K562 (cell line): ENCODE measurements at regions not wholly inside any gene's neighbourhood (a gene's known extent, or its start where the extent isn't known, plus 50 kb on each side); places are given as distances from the start of the nearest gene placed in this dataset.

Experiments
- ARNT ChIP-seq, 2 experiments: fragments of 450-650 bp; IDR thresholded peaks; 2 replicates each; pipeline ENCODE4 v1.6.1; 2016; ENCODE audit warnings: mild to moderate bottlenecking in 1 of 2
- ATF2 ChIP-seq: sonication (generic); formaldehyde crosslinking; IDR thresholded peaks from 2 replicates; pipeline ENCODE4 v1.8.1; 2022; ENCODE audit warnings: missing genetic modification reagents
- BRF1 ChIP-seq: IDR thresholded peaks from 3 replicates; pipeline ENCODE4 v1.6.1; 2011; ENCODE audit warnings: borderline replicate concordance, mild to moderate bottlenecking; ENCODE audit not compliant: insufficient read length; ENCODE audit errors: extremely low read depth
- CXXC5 ChIP-seq: fragments of 250-450 bp; sonication (Bioruptor Pico); IDR thresholded peaks from 2 replicates; pipeline ENCODE4 v1.8.0; 2022; ENCODE audit warnings: inconsistent platforms, mild to moderate bottlenecking, moderate library complexity
- ETS1 ChIP-seq: conservative IDR thresholded peaks from 2 replicates; pipeline ENCODE4 v1.6.1; 2011; ENCODE audit warnings: low read depth, mild to moderate bottlenecking, low read length; ENCODE audit not compliant: control insufficient read depth
- ZBTB12 ChIP-seq: fragments of 250-450 bp; sonication (Bioruptor Pico); IDR thresholded peaks from 2 replicates; pipeline ENCODE4 v1.4.0; 2020
- ZEB2 ChIP-seq: fragments of 450-650 bp; IDR thresholded peaks from 2 replicates; pipeline ENCODE4 v1.6.1; 2016
- ZFX ChIP-seq: sonication (generic); formaldehyde crosslinking; IDR thresholded peaks from 2 replicates; pipeline ENCODE4 v1.8.0; 2022; ENCODE audit warnings: mild to moderate bottlenecking, missing genetic modification reagents, moderate library complexity
- TF ChIP-seq, protein P1 (sequence below), 3 experiments: IDR thresholded peaks in 2 of 3; conservative IDR thresholded peaks in 1 of 3; 2 replicates each; pipeline ENCODE4 v1.5.1; 2011 to 2012; ENCODE audit warnings: low read length in 3 of 3, mild to moderate bottlenecking in 3 of 3, control low read depth in 2 of 3, improper control_type of control experiment in 1 of 3, inconsistent platforms in 1 of 3, low read depth in 1 of 3, mixed read lengths in 1 of 3, moderate library complexity in 1 of 3; ENCODE audit not compliant: insufficient read depth in 2 of 3

DNA sequence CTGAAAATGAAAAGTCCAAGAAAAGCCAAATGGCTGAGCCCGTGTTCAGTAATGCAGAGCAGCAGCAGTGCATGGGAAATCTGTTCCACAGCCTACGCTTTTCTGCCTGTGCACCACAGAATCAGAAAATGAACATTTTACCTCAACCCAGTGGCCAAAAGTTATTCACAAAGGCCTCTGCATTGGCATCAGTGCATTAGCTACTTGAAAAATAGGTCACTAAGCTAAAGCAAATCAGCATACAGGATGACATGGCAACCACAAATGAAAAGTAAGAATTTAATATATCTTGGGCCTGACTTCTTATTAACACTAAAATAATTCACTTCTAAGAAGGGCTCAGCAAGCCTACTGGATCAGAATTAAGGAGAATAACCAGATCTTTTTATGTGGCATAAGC, 1145.3 kb upstream of the CHAC2 start:
- TF ChIP-seq ZBTB12 (no peak), ZEB2 (no peak), BRF1 (no peak), ARNT (IDR thresholded peaks at IDR 0.05) (no peak), ATF2 (CRISPR knock-in tag) (no peak), ETS1 (no peak), ZFX (CRISPR knock-in tag) (no peak), CXXC5 (CRISPR knock-in tag) (no peak)
- TF ChIP-seq, protein P1, sequence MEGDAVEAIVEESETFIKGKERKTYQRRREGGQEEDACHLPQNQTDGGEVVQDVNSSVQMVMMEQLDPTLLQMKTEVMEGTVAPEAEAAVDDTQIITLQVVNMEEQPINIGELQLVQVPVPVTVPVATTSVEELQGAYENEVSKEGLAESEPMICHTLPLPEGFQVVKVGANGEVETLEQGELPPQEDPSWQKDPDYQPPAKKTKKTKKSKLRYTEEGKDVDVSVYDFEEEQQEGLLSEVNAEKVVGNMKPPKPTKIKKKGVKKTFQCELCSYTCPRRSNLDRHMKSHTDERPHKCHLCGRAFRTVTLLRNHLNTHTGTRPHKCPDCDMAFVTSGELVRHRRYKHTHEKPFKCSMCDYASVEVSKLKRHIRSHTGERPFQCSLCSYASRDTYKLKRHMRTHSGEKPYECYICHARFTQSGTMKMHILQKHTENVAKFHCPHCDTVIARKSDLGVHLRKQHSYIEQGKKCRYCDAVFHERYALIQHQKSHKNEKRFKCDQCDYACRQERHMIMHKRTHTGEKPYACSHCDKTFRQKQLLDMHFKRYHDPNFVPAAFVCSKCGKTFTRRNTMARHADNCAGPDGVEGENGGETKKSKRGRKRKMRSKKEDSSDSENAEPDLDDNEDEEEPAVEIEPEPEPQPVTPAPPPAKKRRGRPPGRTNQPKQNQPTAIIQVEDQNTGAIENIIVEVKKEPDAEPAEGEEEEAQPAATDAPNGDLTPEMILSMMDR (IDR thresholded peaks at IDR 0.05 in 2 of 3, conservative IDR thresholded peaks at IDR 0.05 in 1 of 3; ENCODE audit: insufficient read depth in 2 of 3, low read depth in 1 of 3, low read length in 3 of 3) = no peak
